ENCODE measurements at regions not wholly inside any gene's neighbourhood (a gene's known extent, or its start where the extent isn't known, plus 50 kb on each side); places are given as distances from the start of the nearest gene placed in this dataset.

GRCh38 chr19:30856786-30857185 lies 484.6 kb downstream of the ZNF536 start:
- POLR2A ChIA-PET = interaction anchor here (0.6 kb wide), 1 partner anchor 1057 kb away, joined by 3 read pairs; no protein-coding TSS in a partner anchor
- Histone ChIP-seq H3K9me3 (ENCODE audit: control insufficient read depth, insufficient read depth, low read depth, low read length) (no peaks in the 10 kb centered on the region), H3K4me3 (ENCODE audit: low read depth in 2 of 2, low read length in 2 of 2) (no peak overlapping the region), H3K27ac (ENCODE audit: low read length) (no peak overlapping the region), H3K36me3 (ENCODE audit: control insufficient read depth, insufficient read depth, low read length) (no peaks in the 10 kb centered on the region), H3K4me1 (ENCODE audit: control insufficient read depth, insufficient read depth, low read length) (no peaks in the 10 kb centered on the region), H3K27me3 (ENCODE audit: control insufficient read depth, insufficient read depth, low read length) (no peaks in the 10 kb centered on the region)
- ATAC-seq = no peak
- CTCF ChIA-PET = no interaction called here
- no TSS peak for BruUV-seq (replicated peaks)
- TF ChIP-seq POLR2AphosphoS5 (IDR thresholded peaks at IDR 0.05; ENCODE audit: low read depth, low read length) = no peak
- TF ChIP-seq TCF7L2 (IDR thresholded peaks at IDR 0.05; ENCODE audit: low read depth, low read length) = no peak
- TF ChIP-seq SIN3A (IDR thresholded peaks at IDR 0.05; ENCODE audit: borderline replicate concordance, insufficient read depth, low read depth, low read length) = no peak
- no peak for TF ChIP-seq REST (IDR thresholded peaks at IDR 0.05; ENCODE audit: insufficient read depth in 1 of 2, low read depth in 2 of 2, low read length in 1 of 2)
- no peak for TF ChIP-seq CTCF (IDR thresholded peaks at IDR 0.05)
- in situ Hi-C loops (cut with HindIII; ENCODE audit: low pct_unique_long_range_greater_than_20kb, low sequenced_read_pairs) (no loop called here), intact Hi-C loops (cut with micrococcal nuclease; ENCODE audit: unreplicated experiment) (no loop called here)
- no peak for DNase-seq (ENCODE audit: low read depth, low spot score)

- intact Hi-C loops (cut with micrococcal nuclease; ENCODE audit: unreplicated experiment) = no loop called here
- DNase-seq (ENCODE audit: low read depth, low spot score) (no peak), ATAC-seq (no peak)
- ChIA-PET POLR2A (interaction anchor here (0.6 kb wide), 1 partner anchor 1057 kb away, joined by 3 read pairs; no protein-coding TSS in a partner anchor), CTCF (no interaction called here)
- BruUV-seq (replicated peaks) = no TSS peak
- H3K4me3 ChIP-seq (ENCODE audit: low read depth in 2 of 2, low read length in 2 of 2) = no peak overlapping the region
- no peaks in the 10 kb centered on the region for H3K4me1 ChIP-seq (ENCODE audit: control insufficient read depth, insufficient read depth, low read length)
- TF ChIP-seq SIN3A (IDR thresholded peaks at IDR 0.05; ENCODE audit: borderline replicate concordance, insufficient read depth, low read depth, low read length) (no peak), TCF7L2 (IDR thresholded peaks at IDR 0.05; ENCODE audit: low read depth, low read length) (no peak), REST (IDR thresholded peaks at IDR 0.05; ENCODE audit: insufficient read depth in 1 of 2, low read depth in 2 of 2, low read length in 1 of 2) (no peak), POLR2AphosphoS5 (IDR thresholded peaks at IDR 0.05; ENCODE audit: low read depth, low read length) (no peak), CTCF (IDR thresholded peaks at IDR 0.05) (no peak)
- no peaks in the 10 kb centered on the region for H3K9me3 ChIP-seq (ENCODE audit: control insufficient read depth, insufficient read depth, low read depth, low read length)
- no peaks in the 10 kb centered on the region for H3K36me3 ChIP-seq (ENCODE audit: control insufficient read depth, insufficient read depth, low read length)
- H3K27me3 ChIP-seq (ENCODE audit: control insufficient read depth, insufficient read depth, low read length) = no peaks in the 10 kb centered on the region
- H3K27ac ChIP-seq (ENCODE audit: low read length) = no peak overlapping the region
- in situ Hi-C loops (cut with HindIII; ENCODE audit: low pct_unique_long_range_greater_than_20kb, low sequenced_read_pairs) = no loop called here
Observed at GRCh38 chr19:30856376-30856775, 484.2 kb downstream of the ZNF536 start.

All from Panc1 (cell line).